GM18909 (cell line): ENCODE measurements at regions not wholly inside any gene's neighbourhood (a gene's known extent, or its start where the extent isn't known, plus 50 kb on each side); places are given as distances from the start of the nearest gene placed in this dataset.
"Not testable (repeated sequence)": the region's sequence is repeated elsewhere in the genome, so short reads cannot be mapped to it uniquely, and the experiment has no call there.

Experiments used
- ATAC-seq: cut with Tn5 transposase; IDR thresholded peaks from one replicate; pipeline ENCODE4 v1.9.1; 2021; ENCODE audit warnings: mild to moderate bottlenecking; ENCODE audit not compliant: unreplicated experiment, poor library complexity

GRCh38 chr9:67635067-67635466, 223.7 kb upstream of the ANKRD20A1 start:
- ATAC-seq: not testable (repeated sequence)

DNA sequence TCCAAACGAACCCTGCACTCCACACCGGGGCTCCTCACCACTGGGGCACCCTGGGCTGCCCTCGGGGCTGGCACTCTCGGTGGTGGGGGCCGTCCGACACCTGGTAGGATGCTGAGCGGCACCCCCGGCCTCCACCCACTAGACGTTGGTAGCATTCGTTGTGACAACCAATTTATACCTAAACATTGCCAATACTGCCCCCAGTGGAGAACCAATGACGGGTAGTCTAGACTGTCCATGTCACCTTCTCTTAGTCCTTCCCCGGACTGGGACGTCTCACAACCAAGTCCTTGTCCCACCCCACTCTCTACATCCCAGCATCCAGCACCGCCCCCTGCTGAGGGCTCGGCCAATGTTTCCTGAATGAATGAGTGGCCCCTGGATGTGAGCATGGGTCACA, 246.8 kb upstream of the ANKRD20A1 start:
- not testable (repeated sequence) for ATAC-seq

GRCh38 chr9:67609872-67610271, 248.9 kb upstream of the ANKRD20A1 start:
- not testable (repeated sequence) for ATAC-seq

DNA sequence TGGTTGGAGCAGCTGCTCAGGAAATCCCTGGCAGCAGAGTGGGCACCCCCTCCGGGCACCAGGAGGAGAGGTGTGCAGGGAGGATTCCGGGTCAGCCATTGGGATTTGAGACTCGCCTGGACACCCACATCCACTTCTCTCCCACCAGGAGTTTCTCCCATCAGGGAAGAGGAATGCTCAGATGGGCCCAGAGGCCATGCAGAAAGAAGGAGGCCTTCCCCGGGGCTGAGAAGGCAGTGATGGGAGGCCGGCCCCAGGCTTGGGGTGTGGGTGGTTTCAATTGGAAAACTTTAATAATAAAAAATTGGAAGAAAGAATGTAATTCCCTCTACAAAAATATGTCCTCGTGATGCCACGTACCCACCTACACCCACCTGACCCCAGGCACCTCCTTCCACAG, 249.3 kb upstream of the ANKRD20A1 start:
- ATAC-seq: not testable (repeated sequence)

- not testable (repeated sequence) for ATAC-seq
Observed at GRCh38 chr9:67605113-67605512, 253.6 kb upstream of the ANKRD20A1 start.

- ATAC-seq: not testable (repeated sequence)
Observed at GRCh38 chr9:67603609-67604008, 255.1 kb upstream of the ANKRD20A1 start.

DNA sequence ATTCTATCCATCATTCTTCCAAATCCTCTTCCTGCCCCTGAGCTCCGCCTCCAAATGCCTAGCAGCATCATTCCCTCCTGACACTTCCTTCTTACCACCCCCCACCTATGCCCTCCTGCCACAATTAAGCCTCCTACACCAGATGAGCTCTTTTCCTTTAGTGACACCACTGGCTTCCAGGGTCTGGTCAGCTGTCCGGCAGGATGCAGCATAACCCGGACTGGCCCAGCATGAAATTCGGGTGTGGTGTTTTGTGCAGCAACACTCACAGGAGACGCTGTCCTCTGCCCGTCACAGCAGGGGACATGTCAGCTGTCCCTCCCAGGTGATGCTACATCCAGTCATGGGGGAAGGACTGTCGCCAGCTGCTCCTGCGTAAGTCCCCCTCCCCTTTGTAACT, 266.3 kb upstream of the ANKRD20A1 start:
- not testable (repeated sequence) for ATAC-seq

DNA sequence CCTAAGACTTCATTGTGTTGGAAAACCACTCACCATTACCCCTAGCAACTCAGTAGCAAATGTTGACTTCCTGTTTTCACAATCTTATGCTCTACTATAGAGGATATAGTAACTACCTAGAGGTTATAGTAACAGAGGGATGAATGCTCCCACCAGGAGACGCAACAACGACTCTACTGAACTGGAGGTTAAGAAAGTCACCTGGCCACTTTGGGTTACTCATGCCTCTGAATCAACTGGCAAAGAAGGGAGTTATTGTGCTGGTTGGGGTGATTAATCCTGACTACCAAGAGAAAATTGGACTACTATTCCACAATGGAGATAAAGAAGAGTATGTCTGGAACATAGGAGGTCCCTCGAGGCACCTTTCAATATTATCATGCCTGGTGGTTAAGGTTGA, 302.9 kb upstream of the ANKRD20A1 start:
- ATAC-seq: not testable (repeated sequence)

DNA sequence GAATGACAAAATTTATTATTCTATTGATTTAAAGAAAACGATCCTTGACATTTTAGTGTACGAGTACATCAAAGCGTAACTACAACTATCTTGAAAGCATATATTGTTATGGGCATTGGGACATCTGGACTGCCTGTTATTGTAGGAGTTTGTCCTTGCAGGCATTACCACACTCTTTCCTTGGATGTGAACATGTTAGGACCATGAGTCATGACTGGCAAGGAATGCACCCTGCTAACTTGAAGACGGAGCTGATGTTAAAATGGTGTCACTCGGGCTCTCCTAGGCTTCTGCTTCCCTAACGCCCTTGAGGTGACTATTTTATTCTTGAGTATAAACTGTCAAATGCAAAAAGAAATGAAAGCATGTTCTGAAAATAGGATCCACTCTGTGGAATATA, 308.7 kb upstream of the ANKRD20A1 start:
- ATAC-seq: not testable (repeated sequence)

- ATAC-seq: not testable (repeated sequence)
Observed at GRCh38 chr9:67529834-67530233, 328.9 kb upstream of the ANKRD20A1 start.

GRCh38 chr9:67516938-67517337, 341.8 kb upstream of the ANKRD20A1 start:
- not testable (repeated sequence) for ATAC-seq

DNA sequence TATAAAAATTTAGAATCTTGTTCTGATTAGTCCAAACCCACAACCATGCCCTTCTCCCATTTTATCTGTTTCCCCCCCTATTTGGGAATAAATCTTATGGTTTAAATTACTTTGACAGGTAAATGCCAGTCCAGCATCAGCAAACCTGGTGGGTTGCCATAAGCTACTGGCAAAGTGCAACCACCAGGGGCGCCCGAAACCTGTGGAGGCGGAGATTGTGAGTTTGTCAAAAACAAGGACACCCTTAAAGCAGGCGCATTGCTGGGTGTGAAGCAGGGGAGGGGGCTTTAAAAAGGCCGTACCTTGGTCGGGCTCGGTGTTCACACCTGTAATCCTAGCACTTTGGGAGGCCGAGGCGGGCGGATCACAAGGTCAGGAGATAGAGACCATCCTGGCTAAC, 344.1 kb upstream of the ANKRD20A1 start:
- not testable (repeated sequence) for ATAC-seq

DNA sequence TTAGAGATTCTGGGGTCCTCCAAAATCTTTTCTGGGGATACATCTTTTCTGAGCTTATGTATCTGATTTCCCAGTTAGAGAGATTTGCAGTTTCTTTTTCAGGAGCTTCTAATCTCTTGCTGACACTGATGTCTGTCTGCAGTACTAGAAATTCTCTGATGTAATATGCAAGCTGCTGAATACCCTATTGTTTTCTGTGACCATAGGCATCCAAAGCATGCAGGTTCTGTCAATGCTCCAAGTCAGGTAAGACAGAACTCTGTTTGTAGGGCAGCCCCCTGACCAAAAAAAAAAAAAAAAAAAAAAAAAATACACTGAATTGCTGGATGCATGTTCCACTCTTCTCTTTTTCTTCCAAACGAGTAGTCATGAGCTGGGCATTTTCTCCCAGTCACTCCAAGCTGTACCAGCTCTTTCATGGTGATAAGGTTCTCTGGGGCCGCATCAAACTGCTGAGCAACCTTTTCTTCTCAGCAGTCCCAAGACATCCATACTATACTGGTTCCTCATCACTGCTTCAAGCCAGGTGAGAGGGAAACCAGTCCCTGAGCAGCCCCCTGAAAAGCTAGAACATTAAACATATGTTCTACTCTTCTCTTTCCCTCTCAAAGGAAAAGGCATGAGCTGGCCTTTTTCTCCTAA, 354.9 kb upstream of the ANKRD20A1 start:
- not testable (repeated sequence) for ATAC-seq

- ATAC-seq: not testable (repeated sequence)
Observed at GRCh38 chr9:67492028-67492427, 366.7 kb upstream of the ANKRD20A1 start.

DNA sequence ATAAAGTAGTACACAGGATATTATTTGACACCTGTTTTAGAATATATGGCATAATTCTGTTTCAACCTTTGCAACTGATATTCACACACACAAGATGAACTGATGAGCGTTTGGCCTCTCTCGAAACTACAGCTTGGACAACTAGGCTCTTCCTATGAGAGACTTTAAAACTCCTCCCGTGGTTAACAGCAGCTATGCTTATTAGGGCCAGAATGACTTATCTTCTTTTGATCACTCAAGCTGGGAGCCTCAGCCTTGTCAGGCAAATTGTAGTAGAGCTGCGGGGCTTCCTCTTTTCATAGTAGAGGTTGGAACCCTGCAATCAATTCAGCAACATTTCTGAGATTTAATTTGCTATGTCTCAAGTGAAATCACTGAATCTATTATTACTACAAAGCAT, 381.3 kb upstream of the ANKRD20A1 start:
- ATAC-seq: not testable (repeated sequence)

GRCh38 chr9:67470739-67471138, 388.0 kb upstream of the ANKRD20A1 start:
- ATAC-seq: not testable (repeated sequence)

DNA sequence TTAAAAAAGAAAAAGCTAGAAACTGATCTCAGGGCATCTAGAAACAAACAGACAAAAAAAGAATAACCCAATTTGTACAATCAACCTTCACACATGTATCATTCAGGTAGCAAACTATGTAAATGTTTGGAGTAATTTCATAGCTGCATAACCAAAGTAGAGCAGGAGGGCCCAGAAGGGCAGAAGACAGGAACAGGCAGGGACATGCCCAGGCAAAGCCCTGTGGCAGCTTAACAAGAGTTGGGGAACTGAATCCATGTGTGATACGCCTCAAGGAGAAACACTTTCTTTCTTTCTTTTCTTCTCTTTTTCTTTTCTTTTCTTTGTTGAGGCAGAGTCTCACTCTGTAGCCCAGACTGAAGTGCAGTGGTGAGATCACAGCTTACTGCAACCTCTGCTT, 390.4 kb upstream of the ANKRD20A1 start:
- ATAC-seq: peak; percentile 51

- not testable (repeated sequence) for ATAC-seq
Observed at GRCh38 chr9:67461796-67462757, 396.7 kb upstream of the ANKRD20A1 start.

DNA sequence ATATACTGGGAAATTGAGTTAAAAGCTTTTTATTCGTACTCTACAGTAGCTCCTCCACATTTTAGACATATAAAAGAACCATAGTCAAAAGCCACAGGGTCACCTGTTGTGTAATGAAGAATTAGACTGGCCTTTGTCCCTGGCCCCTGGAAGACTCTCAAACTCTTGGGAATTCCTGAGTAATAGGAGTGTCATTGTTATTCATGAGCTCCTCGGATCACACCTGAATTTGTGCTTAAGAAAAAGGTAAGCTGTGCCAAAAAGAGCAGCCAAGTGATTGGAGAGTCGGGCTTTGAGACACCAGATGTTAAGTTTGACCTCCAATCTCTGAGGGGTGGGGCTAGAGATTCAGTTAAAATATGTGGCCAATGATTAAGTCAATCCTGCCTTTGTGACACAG, 405.8 kb upstream of the ANKRD20A1 start:
- not testable (repeated sequence) for ATAC-seq

DNA sequence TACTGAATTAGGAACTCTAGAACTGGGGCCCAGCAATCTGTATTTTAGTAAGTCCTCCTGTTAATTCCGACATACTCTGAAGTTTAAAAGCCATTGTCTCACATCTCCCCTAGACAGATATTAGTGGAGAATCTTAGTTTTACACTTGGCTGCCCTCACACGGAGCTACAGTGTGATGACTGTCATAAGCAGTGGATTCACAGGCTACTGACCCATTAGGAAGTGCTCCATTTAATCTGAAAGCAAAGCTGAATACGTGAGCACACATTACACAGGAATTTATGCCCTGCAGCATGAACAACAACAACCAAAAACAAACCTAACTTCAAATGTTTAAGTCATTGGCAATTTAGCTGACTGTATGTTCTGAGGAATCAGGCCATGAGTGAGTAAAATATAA, 416.4 kb upstream of the ANKRD20A1 start:
- ATAC-seq: not testable (repeated sequence)

DNA sequence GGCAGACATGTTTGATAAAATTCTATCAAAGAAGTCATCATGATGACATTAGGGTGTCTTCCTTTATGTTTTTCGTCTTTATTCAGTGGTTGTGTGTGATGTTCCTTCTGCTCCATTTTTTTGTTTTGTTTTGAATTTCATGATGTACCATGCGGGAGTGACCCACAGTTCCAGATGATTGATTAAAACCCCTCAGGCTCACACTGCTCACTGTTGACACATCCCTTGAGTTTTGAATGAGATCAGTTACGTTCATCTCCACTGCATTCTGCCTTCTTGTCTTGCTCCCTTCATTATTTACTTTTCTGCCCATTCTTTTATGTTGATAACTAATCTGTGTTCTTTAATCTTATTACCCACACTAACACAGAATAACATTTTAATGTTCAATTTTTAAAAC, 421.7 kb upstream of the ANKRD20A1 start:
- not testable (repeated sequence) for ATAC-seq
